ENCODE measurements at regions not wholly inside any gene's neighbourhood (a gene's known extent, or its start where the extent isn't known, plus 50 kb on each side); places are given as distances from the start of the nearest gene placed in this dataset.

DNA sequence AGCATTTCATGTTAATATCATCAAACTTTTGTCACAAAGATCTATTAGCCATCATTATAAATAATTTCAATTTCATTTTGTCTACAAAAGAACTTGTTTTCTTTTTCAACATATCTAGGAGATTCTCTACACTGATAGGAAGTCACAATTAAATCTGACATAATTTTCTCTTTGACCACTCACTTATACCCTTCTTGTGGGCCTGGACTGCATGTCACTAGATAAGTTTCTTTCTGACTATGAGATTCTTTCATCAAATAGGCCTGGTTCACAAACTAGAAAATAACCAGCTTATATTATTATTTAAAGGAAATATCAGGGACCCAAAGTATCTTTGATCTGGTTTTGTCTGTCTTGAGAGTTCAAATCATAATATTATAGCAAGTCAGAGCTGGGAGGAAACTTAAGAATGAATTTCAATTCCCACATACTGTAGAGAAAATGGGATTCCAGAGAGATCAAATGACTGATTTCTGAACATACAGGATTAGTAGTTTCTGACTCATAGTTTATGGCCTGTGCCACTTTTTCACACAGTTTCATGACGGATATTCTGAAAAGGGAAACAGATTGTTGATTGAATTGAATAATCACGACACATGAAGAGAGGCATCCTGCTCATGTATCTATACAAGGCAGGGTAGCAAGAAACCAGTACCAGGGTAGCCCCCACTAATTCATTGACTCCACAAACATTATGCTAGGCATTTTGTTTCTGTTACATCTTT, 355.8 kb downstream of the GPATCH2 start:
- 50% methylated on average over 1 of the region's 2 CpGs for WGBS (ENCODE audit: insufficient coverage)
- no peaks in the 10 kb centered on the region for H3K36me3 Mint-ChIP-seq
- H3K27ac ChIP-seq (ENCODE audit: low read length), result no peak overlapping the region
- H3K27me3 Mint-ChIP-seq, result peaks cover 0 to 1% of the 10 kb centered on the region in 2 donors
- ChIA-PET CTCF (no interaction called here), POLR2A (no interaction called here)
- peaks cover 0 to 7% (median 5%) of the 10 kb centered on the region in 3 donors for H3K9me3 Mint-ChIP-seq
- H3K27ac Mint-ChIP-seq, result no peak overlapping the region
- H3K4me3 ChIP-seq (ENCODE audit: control insufficient read depth in 1 of 2, extremely low read depth in 1 of 2, low read length in 1 of 2), result no peak overlapping the region
- no peaks in the 10 kb centered on the region for H3K4me1 Mint-ChIP-seq
- H3K4me3 Mint-ChIP-seq, result no peak overlapping the region
- H3K4me1 ChIP-seq (ENCODE audit: control insufficient read depth in 1 of 2, extremely low read depth in 1 of 2, insufficient read depth in 2 of 2, low read length in 2 of 2), result no peaks in the 10 kb centered on the region
- DNase-seq (no peak), ATAC-seq (replicated peaks in 1 of 4) (no peak)
- no peaks in the 10 kb centered on the region for H3K9me3 ChIP-seq
- no peaks in the 10 kb centered on the region for H3K36me3 ChIP-seq (ENCODE audit: control insufficient read depth in 2 of 2, extremely low read depth in 1 of 2, insufficient read depth in 1 of 2, low read length in 1 of 2)
- H3K27me3 ChIP-seq (replicated peaks in 1 of 2; ENCODE audit: control insufficient read depth in 2 of 2, extremely low read depth in 1 of 2, insufficient read depth in 2 of 2, low read length in 1 of 2), result no peaks in the 10 kb centered on the region

GRCh38 chr1:217274416-217274815, 356.5 kb downstream of the GPATCH2 start:
- no peak overlapping the region for H3K4me3 Mint-ChIP-seq
- no peak for DNase-seq
- no peaks in the 10 kb centered on the region for H3K27me3 ChIP-seq (replicated peaks in 1 of 2; ENCODE audit: control insufficient read depth in 2 of 2, extremely low read depth in 1 of 2, insufficient read depth in 2 of 2, low read length in 1 of 2)
- no peak overlapping the region for H3K4me3 ChIP-seq (ENCODE audit: control insufficient read depth in 1 of 2, extremely low read depth in 1 of 2, low read length in 1 of 2)
- POLR2A ChIA-PET, result no interaction called here
- H3K27me3 Mint-ChIP-seq, result peaks cover 0 to 1% of the 10 kb centered on the region in 2 donors
- CTCF ChIA-PET, result no interaction called here
- H3K27ac ChIP-seq (ENCODE audit: low read length), result no peak overlapping the region
- no peaks in the 10 kb centered on the region for H3K9me3 ChIP-seq
- H3K4me1 Mint-ChIP-seq, result no peaks in the 10 kb centered on the region
- no peaks in the 10 kb centered on the region for H3K36me3 Mint-ChIP-seq
- H3K9me3 Mint-ChIP-seq, result peaks cover 0 to 7% (median 3%) of the 10 kb centered on the region in 3 donors
- no peak for ATAC-seq (replicated peaks in 1 of 4)
- no peak overlapping the region for H3K27ac Mint-ChIP-seq
- no peaks in the 10 kb centered on the region for H3K4me1 ChIP-seq (ENCODE audit: control insufficient read depth in 1 of 2, extremely low read depth in 1 of 2, insufficient read depth in 2 of 2, low read length in 2 of 2)
- H3K36me3 ChIP-seq (ENCODE audit: control insufficient read depth in 2 of 2, extremely low read depth in 1 of 2, insufficient read depth in 1 of 2, low read length in 1 of 2), result no peaks in the 10 kb centered on the region

- H3K4me1 ChIP-seq (ENCODE audit: control insufficient read depth in 1 of 2, extremely low read depth in 1 of 2, insufficient read depth in 2 of 2, low read length in 2 of 2), result no peaks in the 10 kb centered on the region
- no peak overlapping the region for H3K27ac ChIP-seq (ENCODE audit: low read length)
- no peaks in the 10 kb centered on the region for H3K36me3 ChIP-seq (ENCODE audit: control insufficient read depth in 2 of 2, extremely low read depth in 1 of 2, insufficient read depth in 1 of 2, low read length in 1 of 2)
- peaks cover 0 to 7% (median 3%) of the 10 kb centered on the region in 3 donors for H3K9me3 Mint-ChIP-seq
- 84% methylated on average over 7 of the region's 10 CpGs for WGBS (ENCODE audit: insufficient coverage)
- H3K36me3 Mint-ChIP-seq, result no peaks in the 10 kb centered on the region
- no peaks in the 10 kb centered on the region for H3K9me3 ChIP-seq
- POLR2A ChIA-PET, result no interaction called here
- no peak for DNase-seq
- no peaks in the 10 kb centered on the region for H3K27me3 ChIP-seq (replicated peaks in 1 of 2; ENCODE audit: control insufficient read depth in 2 of 2, extremely low read depth in 1 of 2, insufficient read depth in 2 of 2, low read length in 1 of 2)
- H3K27me3 Mint-ChIP-seq, result peaks cover 0 to 1% of the 10 kb centered on the region in 2 donors
- no peak overlapping the region for H3K27ac Mint-ChIP-seq
- no peak overlapping the region for H3K4me3 ChIP-seq (ENCODE audit: control insufficient read depth in 1 of 2, extremely low read depth in 1 of 2, low read length in 1 of 2)
- no peak for ATAC-seq (replicated peaks in 1 of 4)
- no peak overlapping the region for H3K4me3 Mint-ChIP-seq
- CTCF ChIA-PET, result interaction anchor here in 1 of 2 donors (0.7 kb wide), 1 partner anchor 59 kb away, joined by 3 read pairs; no protein-coding TSS in a partner anchor
- no peaks in the 10 kb centered on the region for H3K4me1 Mint-ChIP-seq
These were observed 357.0 kb downstream of the GPATCH2 start for GRCh38 chr1:217273866-217274265.

DNA sequence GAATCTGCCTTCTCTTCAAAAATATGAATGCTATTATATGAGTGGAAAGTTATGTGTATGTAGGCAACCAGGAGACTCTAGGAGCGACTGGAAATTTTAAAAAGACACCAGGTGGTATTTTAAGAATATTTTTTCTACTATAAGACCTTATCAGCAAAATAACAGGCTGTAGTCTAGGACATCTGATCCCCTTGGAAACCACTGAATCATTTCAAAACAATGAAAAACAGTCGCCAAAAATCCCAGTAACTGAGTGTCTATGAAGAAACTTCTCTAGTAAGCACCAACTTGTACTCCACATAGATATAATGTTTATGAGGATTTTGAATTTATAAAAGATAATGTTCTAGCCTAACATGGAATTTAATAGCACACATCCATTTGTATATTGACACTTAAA, 358.5 kb downstream of the GPATCH2 start:
- no peak overlapping the region for H3K27ac Mint-ChIP-seq
- Histone ChIP-seq H3K9me3 (no peaks in the 10 kb centered on the region), H3K4me3 (ENCODE audit: control insufficient read depth in 1 of 2, extremely low read depth in 1 of 2, low read length in 1 of 2) (no peak overlapping the region), H3K4me1 (ENCODE audit: control insufficient read depth in 1 of 2, extremely low read depth in 1 of 2, insufficient read depth in 2 of 2, low read length in 2 of 2) (no peaks in the 10 kb centered on the region), H3K27me3 (replicated peaks in 1 of 2; ENCODE audit: control insufficient read depth in 2 of 2, extremely low read depth in 1 of 2, insufficient read depth in 2 of 2, low read length in 1 of 2) (no peaks in the 10 kb centered on the region), H3K27ac (ENCODE audit: low read length) (no peak overlapping the region), H3K36me3 (ENCODE audit: control insufficient read depth in 2 of 2, extremely low read depth in 1 of 2, insufficient read depth in 1 of 2, low read length in 1 of 2) (no peaks in the 10 kb centered on the region)
- no peaks in the 10 kb centered on the region for H3K4me1 Mint-ChIP-seq
- H3K36me3 Mint-ChIP-seq, result no peaks in the 10 kb centered on the region
- ChIA-PET POLR2A (no interaction called here), CTCF (no interaction called here)
- ATAC-seq (replicated peaks in 1 of 4) (no peak), DNase-seq (no peak)
- WGBS (ENCODE audit: insufficient coverage), result no CpG with 5 or more reads among the region's 2 CpGs
- H3K4me3 Mint-ChIP-seq, result no peak overlapping the region
- H3K27me3 Mint-ChIP-seq, result peaks cover 0 to 1% of the 10 kb centered on the region in 2 donors
- peaks cover 0 to 7% (median 3%) of the 10 kb centered on the region in 3 donors for H3K9me3 Mint-ChIP-seq

DNA sequence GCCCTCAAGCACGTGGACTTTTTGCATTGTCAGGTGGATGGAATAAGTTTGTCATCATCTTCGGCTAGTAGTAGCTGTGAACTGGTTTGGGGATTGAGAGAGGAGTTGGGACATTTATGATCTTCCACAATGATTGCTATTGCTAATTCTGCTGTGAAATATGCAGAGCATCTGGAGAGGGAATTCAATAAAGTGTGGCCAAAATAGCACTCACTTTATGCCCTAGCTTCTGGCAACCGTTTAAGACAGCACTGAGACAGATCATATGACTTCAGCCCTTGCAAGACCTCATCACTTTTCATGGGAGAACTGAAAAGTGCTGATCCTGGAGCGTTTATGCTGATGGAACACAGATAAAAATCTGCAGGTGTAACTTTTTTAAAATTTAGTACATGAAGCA, 360.8 kb downstream of the GPATCH2 start:
- no peaks in the 10 kb centered on the region for H3K36me3 ChIP-seq (ENCODE audit: control insufficient read depth in 2 of 2, extremely low read depth in 1 of 2, insufficient read depth in 1 of 2, low read length in 1 of 2)
- no peaks in the 10 kb centered on the region for H3K4me1 ChIP-seq (ENCODE audit: control insufficient read depth in 1 of 2, extremely low read depth in 1 of 2, insufficient read depth in 2 of 2, low read length in 2 of 2)
- no CpG with 5 or more reads among the region's 4 CpGs for WGBS (ENCODE audit: insufficient coverage)
- ATAC-seq (replicated peaks in 1 of 4), result no peak
- ChIA-PET POLR2A (no interaction called here), CTCF (no interaction called here)
- Mint-ChIP-seq H3K4me3 (no peak overlapping the region), H3K4me1 (no peaks in the 10 kb centered on the region), H3K9me3 (peaks cover 0 to 3% (median 0%) of the 10 kb centered on the region in 3 donors), H3K27me3 (no peaks in the 10 kb centered on the region), H3K36me3 (no peaks in the 10 kb centered on the region), H3K27ac (no peak overlapping the region)
- no peaks in the 10 kb centered on the region for H3K9me3 ChIP-seq
- H3K27me3 ChIP-seq (replicated peaks in 1 of 2; ENCODE audit: control insufficient read depth in 2 of 2, extremely low read depth in 1 of 2, insufficient read depth in 2 of 2, low read length in 1 of 2), result no peaks in the 10 kb centered on the region
- no peak overlapping the region for H3K4me3 ChIP-seq (ENCODE audit: control insufficient read depth in 1 of 2, extremely low read depth in 1 of 2, low read length in 1 of 2)
- no peak for DNase-seq
- H3K27ac ChIP-seq (ENCODE audit: low read length), result no peak overlapping the region

DNA sequence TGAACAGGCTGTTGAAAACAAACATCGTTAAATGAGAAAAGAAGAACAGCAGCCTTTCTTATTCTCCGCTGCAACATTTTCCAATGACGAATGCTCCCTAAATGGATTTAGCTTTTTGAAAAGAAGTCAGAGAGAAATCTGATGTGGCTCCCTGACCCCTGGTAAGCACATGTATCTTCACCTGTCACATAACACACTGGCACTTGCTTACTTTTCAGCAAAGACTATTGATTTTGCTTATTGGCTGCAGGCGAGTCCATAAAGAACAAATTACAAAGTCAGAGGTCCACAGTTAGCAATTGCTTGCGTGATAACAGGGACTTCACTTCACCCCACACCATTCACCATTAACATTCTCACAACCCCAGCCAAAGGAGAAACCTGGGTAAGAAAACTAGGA, 362.8 kb downstream of the GPATCH2 start:
- no peak for DNase-seq
- CTCF ChIA-PET, result no interaction called here
- no peaks in the 10 kb centered on the region for H3K27me3 Mint-ChIP-seq

DNA sequence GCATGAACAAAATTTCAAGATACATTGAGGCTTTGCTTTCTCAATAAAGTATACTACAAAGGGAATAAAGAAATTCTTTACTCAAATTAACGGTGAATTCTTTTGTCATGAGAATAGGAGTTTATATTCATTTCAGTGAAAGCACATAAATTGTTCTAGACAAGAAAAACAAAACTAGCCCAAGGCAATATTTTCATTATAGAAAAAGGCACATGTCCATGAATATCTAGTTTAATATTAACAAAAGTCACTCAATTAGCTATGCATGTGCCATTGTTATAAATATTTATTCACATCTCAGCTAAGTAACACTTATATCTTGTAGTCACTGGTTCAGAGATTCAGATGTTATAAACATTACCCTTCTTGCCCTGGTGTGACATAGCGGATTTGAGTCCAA, 369.3 kb downstream of the GPATCH2 start:
- DNase-seq (no peak), ATAC-seq (replicated peaks in 1 of 4) (no peak)
- Histone ChIP-seq H3K27me3 (replicated peaks in 1 of 2; ENCODE audit: control insufficient read depth in 2 of 2, extremely low read depth in 1 of 2, insufficient read depth in 2 of 2, low read length in 1 of 2) (no peaks in the 10 kb centered on the region), H3K4me3 (ENCODE audit: control insufficient read depth in 1 of 2, extremely low read depth in 1 of 2, low read length in 1 of 2) (no peak overlapping the region), H3K36me3 (ENCODE audit: control insufficient read depth in 2 of 2, extremely low read depth in 1 of 2, insufficient read depth in 1 of 2, low read length in 1 of 2) (no peaks in the 10 kb centered on the region), H3K9me3 (no peaks in the 10 kb centered on the region), H3K4me1 (ENCODE audit: control insufficient read depth in 1 of 2, extremely low read depth in 1 of 2, insufficient read depth in 2 of 2, low read length in 2 of 2) (no peaks in the 10 kb centered on the region), H3K27ac (ENCODE audit: low read length) (no peak overlapping the region)
- no CpG with 5 or more reads among the region's 2 CpGs for WGBS (ENCODE audit: insufficient coverage)
- Mint-ChIP-seq H3K9me3 (no peaks in the 10 kb centered on the region), H3K4me1 (no peaks in the 10 kb centered on the region), H3K4me3 (no peak overlapping the region), H3K36me3 (no peaks in the 10 kb centered on the region), H3K27ac (no peak overlapping the region), H3K27me3 (no peaks in the 10 kb centered on the region)
- POLR2A ChIA-PET, result no interaction called here
- CTCF ChIA-PET, result no interaction called here

More for the DNA sequence above, 362.8 kb downstream of the GPATCH2 start:
- H3K9me3 Mint-ChIP-seq, result peaks cover 0 to 3% (median 0%) of the 10 kb centered on the region in 3 donors
- H3K9me3 ChIP-seq, result no peaks in the 10 kb centered on the region
- no peaks in the 10 kb centered on the region for H3K27me3 ChIP-seq (replicated peaks in 1 of 2; ENCODE audit: control insufficient read depth in 2 of 2, extremely low read depth in 1 of 2, insufficient read depth in 2 of 2, low read length in 1 of 2)
- POLR2A ChIA-PET, result no interaction called here
- H3K36me3 ChIP-seq (ENCODE audit: control insufficient read depth in 2 of 2, extremely low read depth in 1 of 2, insufficient read depth in 1 of 2, low read length in 1 of 2), result no peaks in the 10 kb centered on the region
- H3K27ac ChIP-seq (ENCODE audit: low read length), result no peak overlapping the region
- WGBS (ENCODE audit: insufficient coverage), result 93% methylated on average over 3 of the region's 5 CpGs
- H3K4me1 Mint-ChIP-seq, result no peaks in the 10 kb centered on the region
- no peak for ATAC-seq (replicated peaks in 1 of 4)
- H3K36me3 Mint-ChIP-seq, result no peaks in the 10 kb centered on the region
- H3K4me3 Mint-ChIP-seq, result no peak overlapping the region
- no peaks in the 10 kb centered on the region for H3K4me1 ChIP-seq (ENCODE audit: control insufficient read depth in 1 of 2, extremely low read depth in 1 of 2, insufficient read depth in 2 of 2, low read length in 2 of 2)
- H3K4me3 ChIP-seq (ENCODE audit: control insufficient read depth in 1 of 2, extremely low read depth in 1 of 2, low read length in 1 of 2), result no peak overlapping the region
- no peak overlapping the region for H3K27ac Mint-ChIP-seq

Data from T-cell (primary cell).